ENCODE measurements at regions not wholly inside any gene's neighbourhood (a gene's known extent, or its start where the extent isn't known, plus 50 kb on each side); places are given as distances from the start of the nearest gene placed in this dataset.

- TF ChIP-seq, protein P1, sequence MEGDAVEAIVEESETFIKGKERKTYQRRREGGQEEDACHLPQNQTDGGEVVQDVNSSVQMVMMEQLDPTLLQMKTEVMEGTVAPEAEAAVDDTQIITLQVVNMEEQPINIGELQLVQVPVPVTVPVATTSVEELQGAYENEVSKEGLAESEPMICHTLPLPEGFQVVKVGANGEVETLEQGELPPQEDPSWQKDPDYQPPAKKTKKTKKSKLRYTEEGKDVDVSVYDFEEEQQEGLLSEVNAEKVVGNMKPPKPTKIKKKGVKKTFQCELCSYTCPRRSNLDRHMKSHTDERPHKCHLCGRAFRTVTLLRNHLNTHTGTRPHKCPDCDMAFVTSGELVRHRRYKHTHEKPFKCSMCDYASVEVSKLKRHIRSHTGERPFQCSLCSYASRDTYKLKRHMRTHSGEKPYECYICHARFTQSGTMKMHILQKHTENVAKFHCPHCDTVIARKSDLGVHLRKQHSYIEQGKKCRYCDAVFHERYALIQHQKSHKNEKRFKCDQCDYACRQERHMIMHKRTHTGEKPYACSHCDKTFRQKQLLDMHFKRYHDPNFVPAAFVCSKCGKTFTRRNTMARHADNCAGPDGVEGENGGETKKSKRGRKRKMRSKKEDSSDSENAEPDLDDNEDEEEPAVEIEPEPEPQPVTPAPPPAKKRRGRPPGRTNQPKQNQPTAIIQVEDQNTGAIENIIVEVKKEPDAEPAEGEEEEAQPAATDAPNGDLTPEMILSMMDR (conservative IDR thresholded peaks at IDR 0.05; ENCODE audit: low read length): peak; percentile 80
- TF ChIP-seq EZH2phosphoT487 (IDR thresholded peaks at IDR 0.05; ENCODE audit: borderline replicate concordance, low read depth, low read length): no peak
These were observed 57.4 kb upstream of the PRSS3 start for GRCh38 chr9:33737811-33738606.
